GM12878 (cell line): ENCODE measurements at regions not wholly inside any gene's neighbourhood (a gene's known extent, or its start where the extent isn't known, plus 50 kb on each side); places are given as distances from the start of the nearest gene placed in this dataset.
A peak's percentile ranks its signal among the peaks of the same experiment; 100 is the strongest.

Experiments used
- ATAC-seq: fragments of 200-7000 bp; cut with Tn5 transposase; 3 replicates; pipeline ENCODE4 v1.9.1; 2020; ENCODE audit warnings: mild to moderate bottlenecking, moderate library complexity
- BruUV-seq: library from RNA; stranded (reverse); fragments of 400-500 nt; replicated peaks from 2 replicates; lab custom pipeline; 2021; lab: Mats Ljungman, UMichigan
- CTCF ChIA-PET: fragments of 300-600 bp; sonication (Branson Sonifier 250); formaldehyde crosslinking; extraction: SDS; loops from one replicate; lab custom pipeline; 2021; ENCODE audit warnings: inconsistent platforms; lab: Yijun Ruan, JAX
- POLR2A ChIA-PET: fragments of 350-600 bp; formaldehyde crosslinking; extraction: SDS; loops from one replicate; lab custom pipeline; 2021; ENCODE audit warnings: inconsistent platforms; lab: Charles Lee
- RAD21 ChIA-PET: fragments of 300-600 bp; sonication (Branson Sonifier 250); formaldehyde crosslinking; loops from one replicate; lab custom pipeline; 2023; ENCODE audit warnings: antibody characterized with exemption; ENCODE audit not compliant: unreplicated experiment; lab: Charles Lee
- SMC1A ChIA-PET: fragments of 300-600 bp; sonication (Branson Sonifier 250); formaldehyde crosslinking; loops from one replicate; lab custom pipeline; 2023; ENCODE audit not compliant: unreplicated experiment, uncharacterized antibody; lab: Charles Lee
- DNase-seq: peaks from one replicate; pipeline ENCODE4 v3.0.0-alpha.2; 2011; ENCODE audit warnings: low read depth, low spot score
- FAIRE-seq: peaks from 3 replicates; lab custom pipeline; 2011; peaks lifted over from hg19 to GRCh38; lab: Jason Lieb, UNC
- H2AFZ ChIP-seq: 2 replicates; pipeline ENCODE4 v1.6.0; 2011; ENCODE audit warnings: low read depth, low read length, control low read depth; ENCODE audit not compliant: control insufficient read depth
- H3K27ac ChIP-seq: 2 replicates; pipeline ENCODE4 v1.5.1; 2011; ENCODE audit warnings: control low read depth; ENCODE audit not compliant: control insufficient read depth, insufficient read depth
- H3K27me3 ChIP-seq, 2 experiments: replicated peaks in 1 of 2; 2 replicates each; pipeline versions ENCODE4 v1.6.0 to v1.6.1; 2011; ENCODE audit warnings: low read length in 1 of 2; ENCODE audit not compliant: control insufficient read depth in 2 of 2, insufficient read depth in 2 of 2
- H3K36me3 ChIP-seq, 2 experiments: 2 replicates each; pipeline ENCODE4 v1.5.1; 2011; ENCODE audit warnings: low read length in 1 of 2; ENCODE audit not compliant: control insufficient read depth in 2 of 2, insufficient read depth in 2 of 2
- H3K4me1 ChIP-seq: 2 replicates; pipeline ENCODE4 v1.6.1; 2011; ENCODE audit warnings: mild to moderate bottlenecking, low read length, moderate library complexity, mixed read lengths; ENCODE audit not compliant: control insufficient read depth, insufficient read depth
- H3K4me2 ChIP-seq: 2 replicates; pipeline ENCODE4 v1.6.0; 2011; ENCODE audit warnings: control low read depth; ENCODE audit not compliant: control insufficient read depth, insufficient read depth
- H3K4me3 ChIP-seq: fragments of 200-600 bp; sonication (generic); 2 replicates; pipeline ENCODE4 v1.5.1; 2016
- H3K79me2 ChIP-seq: 2 replicates; pipeline ENCODE4 v1.6.0; 2011; ENCODE audit warnings: low read length; ENCODE audit not compliant: control insufficient read depth, insufficient read depth
- H3K9ac ChIP-seq: 2 replicates; pipeline ENCODE4 v1.8.0; 2011; ENCODE audit warnings: low read length, control low read depth, mixed read lengths; ENCODE audit not compliant: control insufficient read depth, insufficient read depth
- H3K9me3 ChIP-seq: replicated peaks from 3 replicates; pipeline ENCODE4 v1.5.1; 2011; ENCODE audit warnings: mild to moderate bottlenecking, low read length; ENCODE audit not compliant: control insufficient read depth, insufficient read depth
- H4K20me1 ChIP-seq: 2 replicates; pipeline ENCODE4 v1.6.0; 2011; ENCODE audit not compliant: control insufficient read depth, insufficient read depth
- CTCF ChIP-seq, 3 experiments: IDR thresholded peaks in 2 of 3; conservative IDR thresholded peaks in 1 of 3; 2 replicates each; pipeline ENCODE4 v1.5.1; 2011; ENCODE audit warnings: low read depth in 3 of 3, low read length in 3 of 3, mild to moderate bottlenecking in 3 of 3, control low read depth in 2 of 3, moderate library complexity in 2 of 3, inconsistent platforms in 1 of 3, mixed read lengths in 1 of 3; ENCODE audit not compliant: control insufficient read depth in 2 of 3, insufficient read depth in 1 of 3; ENCODE audit errors: extremely low read depth in 1 of 3
- NFYB ChIP-seq: IDR thresholded peaks from 2 replicates; pipeline ENCODE4 v1.6.1; 2011; ENCODE audit warnings: low read depth, mild to moderate bottlenecking, low read length, improper control_type of control experiment, moderate library complexity; ENCODE audit not compliant: insufficient read depth
- NRF1 ChIP-seq: conservative IDR thresholded peaks from 2 replicates; pipeline ENCODE4 v1.6.1; 2011; ENCODE audit warnings: mild to moderate bottlenecking, low read depth, low read length, improper control_type of control experiment
- RAD21 ChIP-seq: IDR thresholded peaks from 2 replicates; pipeline ENCODE4 v1.6.1; 2011; ENCODE audit warnings: mild to moderate bottlenecking, low read depth, low read length, moderate library complexity; ENCODE audit not compliant: insufficient read depth
- SKIL ChIP-seq: fragments of 450-650 bp; IDR thresholded peaks from 2 replicates; pipeline ENCODE4 v1.6.1; 2017; ENCODE audit warnings: mild to moderate bottlenecking, low read depth, inconsistent platforms; ENCODE audit not compliant: poor library complexity, severe bottlenecking
- SMC3 ChIP-seq: IDR thresholded peaks from 2 replicates; pipeline ENCODE4 v1.6.1; 2011; ENCODE audit warnings: low read length, improper control_type of control experiment, borderline replicate concordance
- SUZ12 ChIP-seq: fragments of 200-600 bp; sonication (generic); IDR thresholded peaks from one replicate; pipeline ENCODE4 v1.6.1; 2018; ENCODE audit warnings: antibody characterized with exemption, mild to moderate bottlenecking; ENCODE audit not compliant: unreplicated experiment
- YBX1 ChIP-seq: fragments of 450-650 bp; IDR thresholded peaks from 2 replicates; pipeline ENCODE4 v1.6.1; 2016; ENCODE audit warnings: antibody characterized with exemption
- ZBED1 ChIP-seq: IDR thresholded peaks from 2 replicates; pipeline ENCODE4 v1.6.1; 2016; ENCODE audit warnings: borderline replicate concordance
- ZNF24 ChIP-seq: fragments of 450-650 bp; IDR thresholded peaks from 2 replicates; pipeline ENCODE4 v1.6.1; 2017; ENCODE audit warnings: antibody characterized with exemption, mild to moderate bottlenecking
- ZNF384 ChIP-seq: IDR thresholded peaks from 2 replicates; pipeline ENCODE4 v1.6.1; 2012; ENCODE audit warnings: low read depth, mild to moderate bottlenecking, low read length, improper control_type of control experiment, borderline replicate concordance
- WGBS: methylation state at CpG from one replicate; pipeline ENCODE4 v1.1.6; 2016; ENCODE audit warnings: low lambda C conversion rate; ENCODE audit not compliant: insufficient replicate concordance, insufficient coverage; ENCODE audit errors: missing lambda C conversion rate; 5-methylcytosine and 5-hydroxymethylcytosine counted together
- in situ Hi-C: fragments of 300-500 bp; cut with MboI; formaldehyde crosslinking; loops from 9 replicates; pipeline ENCODE4 v1.14.3; 2018; ENCODE audit warnings: mixed read lengths
- intact Hi-C: fragments of 100-400 bp; cut with micrococcal nuclease; formaldehyde crosslinking; loops from one replicate; pipeline ENCODE4 v1.14.2; 2022; ENCODE audit not compliant: unreplicated experiment
- TF ChIP-seq, protein P1 (sequence below): fragments of 450-650 bp; IDR thresholded peaks from 2 replicates; pipeline ENCODE4 v1.6.1; 2016; ENCODE audit warnings: mild to moderate bottlenecking, moderate library complexity, borderline replicate concordance

GRCh38 chr12:62192180-62192902 is 67.9 kb upstream of the USP15 start:
- SMC1A ChIA-PET = interaction anchor here (0.9 to 1.8 kb wide), 3 partner anchors 10 to 18 kb away, joined by 3 to 9 read pairs (median 6); no protein-coding TSS in a partner anchor
- Histone ChIP-seq H2AFZ (peak overlapping the region; percentile 47), H3K9ac (no peak overlapping the region), H3K4me3 (no peak overlapping the region), H3K27ac (no peak overlapping the region), H4K20me1 (no peaks in the 10 kb centered on the region), H3K79me2 (no peaks in the 10 kb centered on the region), H3K4me1 (peaks cover 3% of the 10 kb centered on the region; the same call in 1 of the 2 replicates), H3K4me2 (peak overlapping the region; percentile 69), H3K9me3 (no peaks in the 10 kb centered on the region), H3K27me3 (peaks cover 15 to 21% of the 10 kb centered on the region in 2 experiments), H3K36me3 (no peaks in the 10 kb centered on the region)
- CTCF ChIA-PET = interaction anchor here (0.7 to 1.7 kb wide), 10 partner anchors 8 to 187 kb away, joined by 3 to 8 read pairs (median 4); no protein-coding TSS in a partner anchor
- TF ChIP-seq YBX1 (no peak), NFYB (no peak), ZNF384 (0 out of 2 replicates have a peak, but pooled peaks have one; percentile 11), SKIL (no peak), RAD21 (peak; percentile 86), ZNF24 (no peak), CTCF (IDR thresholded peaks at IDR 0.05 in 2 of 3, conservative IDR thresholded peaks at IDR 0.05 in 1 of 3; ENCODE audit: control insufficient read depth in 2 of 3, extremely low read depth in 1 of 3, insufficient read depth in 1 of 3, low read depth in 3 of 3, low read length in 3 of 3) (peak; percentile 56 to 67 (median 66); a peak in 5 of 6 replicates), NRF1 (no peak), ZBED1 (no peak), SUZ12 (peak; percentile 92), SMC3 (peak; percentile 51; the same call in 1 of the 2 replicates)
- TF ChIP-seq, protein P1, sequence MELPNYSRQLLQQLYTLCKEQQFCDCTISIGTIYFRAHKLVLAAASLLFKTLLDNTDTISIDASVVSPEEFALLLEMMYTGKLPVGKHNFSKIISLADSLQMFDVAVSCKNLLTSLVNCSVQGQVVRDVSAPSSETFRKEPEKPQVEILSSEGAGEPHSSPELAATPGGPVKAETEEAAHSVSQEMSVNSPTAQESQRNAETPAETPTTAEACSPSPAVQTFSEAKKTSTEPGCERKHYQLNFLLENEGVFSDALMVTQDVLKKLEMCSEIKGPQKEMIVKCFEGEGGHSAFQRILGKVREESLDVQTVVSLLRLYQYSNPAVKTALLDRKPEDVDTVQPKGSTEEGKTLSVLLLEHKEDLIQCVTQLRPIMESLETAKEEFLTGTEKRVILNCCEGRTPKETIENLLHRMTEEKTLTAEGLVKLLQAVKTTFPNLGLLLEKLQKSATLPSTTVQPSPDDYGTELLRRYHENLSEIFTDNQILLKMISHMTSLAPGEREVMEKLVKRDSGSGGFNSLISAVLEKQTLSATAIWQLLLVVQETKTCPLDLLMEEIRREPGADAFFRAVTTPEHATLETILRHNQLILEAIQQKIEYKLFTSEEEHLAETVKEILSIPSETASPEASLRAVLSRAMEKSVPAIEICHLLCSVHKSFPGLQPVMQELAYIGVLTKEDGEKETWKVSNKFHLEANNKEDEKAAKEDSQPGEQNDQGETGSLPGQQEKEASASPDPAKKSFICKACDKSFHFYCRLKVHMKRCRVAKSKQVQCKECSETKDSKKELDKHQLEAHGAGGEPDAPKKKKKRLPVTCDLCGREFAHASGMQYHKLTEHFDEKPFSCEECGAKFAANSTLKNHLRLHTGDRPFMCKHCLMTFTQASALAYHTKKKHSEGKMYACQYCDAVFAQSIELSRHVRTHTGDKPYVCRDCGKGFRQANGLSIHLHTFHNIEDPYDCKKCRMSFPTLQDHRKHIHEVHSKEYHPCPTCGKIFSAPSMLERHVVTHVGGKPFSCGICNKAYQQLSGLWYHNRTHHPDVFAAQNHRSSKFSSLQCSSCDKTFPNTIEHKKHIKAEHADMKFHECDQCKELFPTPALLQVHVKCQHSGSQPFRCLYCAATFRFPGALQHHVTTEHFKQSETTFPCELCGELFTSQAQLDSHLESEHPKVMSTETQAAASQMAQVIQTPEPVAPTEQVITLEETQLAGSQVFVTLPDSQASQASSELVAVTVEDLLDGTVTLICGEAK = no peak
- intact Hi-C loops = no loop called here
- 11% methylated on average over 26 of the region's 34 CpGs for WGBS
- FAIRE-seq = peak; percentile 93
- no TSS peak for BruUV-seq
- POLR2A ChIA-PET = no interaction called here
- DNase-seq = peak; percentile 20
- peak; percentile 95 for ATAC-seq
- in situ Hi-C loops = no loop called here
- RAD21 ChIA-PET = no interaction called here
